AG04449 (cell line): ENCODE measurements at regions not wholly inside any gene's neighbourhood (a gene's known extent, or its start where the extent isn't known, plus 50 kb on each side); places are given as distances from the start of the nearest gene placed in this dataset.

ENCODE experiments used
- CTCF ChIA-PET: fragments of 350-600 bp; formaldehyde crosslinking; extraction: SDS; loops from one replicate; lab custom pipeline; 2021; ENCODE audit warnings: antibody characterized with exemption; lab: Yijun Ruan, JAX
- POLR2A ChIA-PET: fragments of 400-600, 350-600 bp; formaldehyde crosslinking; extraction: SDS; loops from one replicate; lab custom pipeline; 2020; ENCODE audit warnings: antibody characterized with exemption, inconsistent platforms; lab: Yijun Ruan, JAX
- DNase-seq: peaks from one replicate; pipeline ENCODE4 v3.0.0-alpha.2; 2010; ENCODE audit warnings: low read depth, low spot score
- H3K4me3 ChIP-seq: 2 replicates; pipeline ENCODE4 v1.5.1; 2011; ENCODE audit warnings: low read depth, mild to moderate bottlenecking, control low read depth, low read length
- CTCF ChIP-seq: IDR thresholded peaks from one replicate; pipeline ENCODE4 v1.5.1; 2011; ENCODE audit warnings: mild to moderate bottlenecking, moderate library complexity, low read length, control low read depth, inconsistent platforms; ENCODE audit not compliant: insufficient read depth; ENCODE audit errors: missing control alignments

GRCh38 chr18:78618726-78619125 lies 360.9 kb upstream of the SALL3 start:
- DNase-seq = no peak
- CTCF ChIA-PET = no interaction called here
- POLR2A ChIA-PET = no interaction called here
- TF ChIP-seq CTCF = no peak
- no peak overlapping the region for H3K4me3 ChIP-seq

- no peak for DNase-seq
- CTCF ChIA-PET = no interaction called here
- no peak for TF ChIP-seq CTCF
- POLR2A ChIA-PET = no interaction called here
- H3K4me3 ChIP-seq = no peak overlapping the region
Observed at GRCh38 chr18:78619854-78620253, 359.8 kb upstream of the SALL3 start.

- no peak for DNase-seq
- POLR2A ChIA-PET = no interaction called here
- CTCF ChIA-PET = no interaction called here
- no peak overlapping the region for H3K4me3 ChIP-seq
- no peak for TF ChIP-seq CTCF
Observed at GRCh38 chr18:78620326-78620725, 359.3 kb upstream of the SALL3 start.

GRCh38 chr18:78621141-78621755 lies 358.4 kb upstream of the SALL3 start:
- ChIA-PET POLR2A (no interaction called here), CTCF (no interaction called here)
- DNase-seq = no peak
- TF ChIP-seq CTCF = no peak
- H3K4me3 ChIP-seq = no peak overlapping the region

- ChIA-PET POLR2A (no interaction called here), CTCF (no interaction called here)
- no peak for DNase-seq
- no peak overlapping the region for H3K4me3 ChIP-seq
- no peak for TF ChIP-seq CTCF
Observed at GRCh38 chr18:78622251-78622906, 357.2 kb upstream of the SALL3 start.

GRCh38 chr18:78622907-78623541 lies 356.6 kb upstream of the SALL3 start:
- POLR2A ChIA-PET = no interaction called here
- no peak overlapping the region for H3K4me3 ChIP-seq
- DNase-seq = no peak
- TF ChIP-seq CTCF = no peak
- CTCF ChIA-PET = no interaction called here
